HG03139 (cell line): ENCODE measurements at regions not wholly inside any gene's neighbourhood (a gene's known extent, or its start where the extent isn't known, plus 50 kb on each side); places are given as distances from the start of the nearest gene placed in this dataset.
"Not testable (repeated sequence)": the region's sequence is repeated elsewhere in the genome, so short reads cannot be mapped to it uniquely, and the experiment has no call there.

Experiments used
- ATAC-seq: cut with Tn5 transposase; IDR thresholded peaks from one replicate; pipeline ENCODE4 v1.9.1; 2021; ENCODE audit not compliant: unreplicated experiment

- ATAC-seq: no peak
Measured at GRCh38 chr6:47180633-47181032, 129.1 kb downstream of the TNFRSF21 start.

DNA sequence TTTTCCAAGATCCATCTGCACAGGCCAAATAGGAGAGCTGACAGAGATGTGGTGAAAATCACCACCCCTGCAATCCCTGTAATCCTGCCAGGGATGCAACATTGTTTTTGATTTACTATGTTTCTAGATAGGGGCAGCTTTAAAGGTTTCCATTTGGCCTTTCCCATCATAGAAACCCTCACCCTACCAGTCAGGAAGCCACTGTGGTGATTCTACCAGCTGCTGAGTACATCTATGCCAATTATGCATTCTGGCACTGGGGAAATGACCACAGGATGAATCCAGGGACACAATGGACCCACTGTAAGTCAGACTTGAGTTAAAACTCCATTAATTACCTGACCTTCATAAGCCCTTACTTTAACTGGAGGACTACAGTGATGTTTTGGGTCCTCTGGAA lies 130.4 kb downstream of the TNFRSF21 start:
- no peak for ATAC-seq

DNA sequence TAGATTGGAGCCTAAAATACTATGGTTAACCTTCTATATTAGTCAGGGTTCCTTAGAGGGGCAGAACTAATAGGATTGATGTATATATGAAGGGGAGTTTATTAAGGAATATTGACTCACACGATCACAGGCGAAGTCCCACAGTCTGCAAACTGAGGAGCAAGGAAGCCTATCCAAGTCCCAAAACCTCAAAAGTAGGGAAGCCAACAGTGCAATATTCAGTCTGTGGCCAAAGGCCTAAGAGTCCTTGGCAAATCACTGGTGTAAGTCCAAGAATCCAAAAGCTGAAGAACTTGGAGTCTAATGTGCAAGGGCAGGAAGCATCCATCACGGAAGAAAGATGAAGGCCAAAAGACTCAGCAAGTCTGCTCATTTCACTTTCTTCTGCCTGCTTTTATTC lies 133.5 kb upstream of the ADGRF1 start:
- no peak for ATAC-seq

GRCh38 chr6:47174502-47175023 lies 132.4 kb upstream of the ADGRF1 start:
- ATAC-seq: no peak

DNA sequence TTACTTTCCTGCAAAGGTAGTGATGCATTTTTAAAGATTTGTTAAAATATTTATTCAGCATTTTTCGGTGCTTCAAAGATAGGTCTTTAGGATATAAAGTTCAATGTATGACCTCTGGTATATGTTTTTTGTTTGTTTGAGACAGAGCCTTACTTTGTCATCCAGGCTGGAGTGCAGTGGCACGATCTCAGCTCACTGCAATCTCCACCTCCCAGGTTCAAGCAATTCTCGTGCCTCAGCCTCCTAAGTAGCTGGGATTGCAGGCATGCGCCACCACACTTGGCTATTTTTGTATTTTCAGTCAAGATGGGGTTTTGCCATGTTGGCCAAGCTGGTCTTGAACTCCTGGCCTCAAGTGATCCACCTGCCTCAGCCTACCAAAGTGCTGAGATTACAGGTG lies 131.9 kb upstream of the ADGRF1 start:
- not testable (repeated sequence) for ATAC-seq

- ATAC-seq: not testable (repeated sequence)
Measured at GRCh38 chr6:47173145-47173544, 131.0 kb upstream of the ADGRF1 start.

GRCh38 chr6:47170617-47170947 lies 128.4 kb upstream of the ADGRF1 start:
- ATAC-seq: no peak

DNA sequence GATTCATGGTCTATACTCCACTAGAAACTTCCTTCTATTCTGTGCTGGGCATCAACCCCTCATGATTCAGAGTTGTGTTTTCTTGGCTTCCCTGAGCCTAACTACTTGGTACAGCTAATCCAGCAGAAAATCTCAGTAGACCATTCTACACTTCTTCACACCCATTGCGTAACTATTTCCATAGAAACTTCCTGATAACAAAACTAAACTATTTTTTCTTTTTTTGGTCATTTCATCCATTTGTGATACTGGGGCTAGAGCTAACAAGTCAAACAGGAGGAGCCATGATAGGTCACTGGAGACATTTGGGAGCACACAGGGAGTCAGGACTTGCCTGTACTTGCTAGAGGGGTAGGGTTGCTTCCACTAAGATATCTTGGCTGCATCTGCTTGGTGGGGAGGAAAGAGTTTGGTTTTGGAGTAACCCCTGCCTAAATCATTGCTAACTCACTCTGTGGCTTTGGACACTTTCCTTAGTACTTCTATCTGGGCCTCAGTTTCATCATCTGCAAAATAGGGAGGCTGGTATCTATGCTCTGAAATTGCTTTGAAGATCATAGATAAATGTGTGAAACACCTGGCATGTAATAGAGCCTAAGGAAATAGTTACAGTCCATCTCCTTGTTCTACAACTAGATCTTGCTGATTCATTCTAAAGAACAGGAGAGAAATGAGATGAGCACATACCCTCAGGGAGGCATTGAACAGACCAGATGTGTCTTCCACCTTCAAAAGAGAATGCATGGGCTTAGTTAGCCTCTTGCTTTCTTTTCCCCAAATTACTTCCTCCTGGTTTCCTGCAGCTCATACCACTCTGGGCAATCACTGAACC lies 127.9 kb upstream of the ADGRF1 start:
- ATAC-seq: no peak

DNA sequence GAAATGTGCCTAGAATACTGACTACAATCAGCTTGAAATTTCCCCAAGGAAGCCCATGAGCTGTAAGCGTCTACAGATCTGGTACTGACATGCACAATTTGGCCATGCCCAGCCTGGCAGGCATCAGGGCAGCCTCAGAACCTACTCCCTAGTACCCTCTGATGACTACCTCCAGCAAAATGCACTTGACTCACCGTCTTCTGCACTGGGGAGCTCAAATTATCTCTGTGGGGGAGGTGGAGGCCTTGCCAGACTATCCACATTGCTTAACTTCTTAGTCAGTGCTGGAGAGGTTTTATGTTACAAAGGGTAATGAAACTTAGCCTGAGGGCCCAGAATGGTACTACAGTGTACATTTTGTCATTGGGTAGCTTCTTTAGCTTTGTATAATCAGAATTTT lies 126.0 kb upstream of the ADGRF1 start:
- no peak for ATAC-seq

GRCh38 chr6:47165918-47166317 lies 123.8 kb upstream of the ADGRF1 start:
- ATAC-seq: peak; percentile 59

DNA sequence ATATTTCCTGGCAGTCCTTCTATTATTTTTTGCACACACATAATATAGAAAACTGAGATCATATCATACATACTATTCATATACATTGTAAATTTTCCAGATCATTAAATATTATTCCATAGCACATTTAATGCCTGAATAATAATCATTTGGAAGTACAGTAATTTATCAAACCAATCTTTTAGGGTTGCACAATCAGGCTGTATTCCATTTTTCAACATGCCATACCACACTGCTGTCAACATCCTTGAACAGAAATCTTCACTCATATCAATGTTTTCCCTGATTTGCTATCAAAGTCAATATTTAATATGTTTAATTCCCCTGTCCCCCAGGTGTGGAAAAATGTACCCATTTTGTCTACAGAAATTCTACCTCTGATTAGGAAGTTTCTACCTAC lies 122.7 kb upstream of the ADGRF1 start:
- ATAC-seq: no peak

DNA sequence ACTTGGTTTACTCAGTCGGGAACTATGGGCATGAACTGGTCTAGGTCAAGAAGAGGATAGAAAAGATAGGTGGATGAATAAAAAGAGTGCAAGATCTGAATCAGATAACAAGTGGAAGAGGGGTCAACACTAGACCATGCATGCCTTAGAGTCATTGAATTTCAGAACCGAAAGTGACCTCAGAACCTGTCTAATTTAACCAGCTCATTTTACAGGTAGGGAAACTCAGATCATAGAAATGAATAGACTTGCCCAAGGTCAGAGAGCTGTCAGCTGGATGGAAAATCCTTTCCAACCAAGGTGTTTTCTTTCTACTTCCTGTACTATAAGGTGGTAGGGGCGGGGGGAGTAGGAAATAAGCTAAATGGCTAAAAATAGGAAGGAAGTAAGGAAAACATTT lies 121.4 kb upstream of the ADGRF1 start:
- ATAC-seq: no peak

GRCh38 chr6:47162793-47163192 lies 120.7 kb upstream of the ADGRF1 start:
- ATAC-seq: no peak

DNA sequence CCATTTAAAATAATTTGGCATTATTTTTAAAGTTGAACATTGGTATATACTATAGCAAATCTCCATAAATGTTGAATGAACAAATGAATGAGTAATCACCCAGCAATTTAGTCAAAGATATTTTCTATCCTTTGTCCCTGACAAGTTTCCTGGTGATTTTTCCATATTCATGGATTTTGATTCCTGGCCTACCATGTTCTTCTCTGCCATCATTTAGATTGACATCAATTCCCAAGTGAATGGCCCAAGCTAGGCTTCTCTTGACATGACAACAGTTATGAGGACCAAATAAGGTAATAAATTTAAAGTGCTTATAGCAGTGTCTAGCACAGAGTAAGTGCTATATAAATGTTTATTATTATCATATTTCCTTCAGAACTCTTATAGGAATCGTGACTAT lies 120.1 kb upstream of the ADGRF1 start:
- no peak for ATAC-seq

- ATAC-seq: no peak
Measured at GRCh38 chr6:47161176-47161687, 119.1 kb upstream of the ADGRF1 start.

- no peak for ATAC-seq
Measured at GRCh38 chr6:47160702-47161101, 118.6 kb upstream of the ADGRF1 start.

- ATAC-seq: no peak
Measured at GRCh38 chr6:47159763-47160162, 117.6 kb upstream of the ADGRF1 start.

DNA sequence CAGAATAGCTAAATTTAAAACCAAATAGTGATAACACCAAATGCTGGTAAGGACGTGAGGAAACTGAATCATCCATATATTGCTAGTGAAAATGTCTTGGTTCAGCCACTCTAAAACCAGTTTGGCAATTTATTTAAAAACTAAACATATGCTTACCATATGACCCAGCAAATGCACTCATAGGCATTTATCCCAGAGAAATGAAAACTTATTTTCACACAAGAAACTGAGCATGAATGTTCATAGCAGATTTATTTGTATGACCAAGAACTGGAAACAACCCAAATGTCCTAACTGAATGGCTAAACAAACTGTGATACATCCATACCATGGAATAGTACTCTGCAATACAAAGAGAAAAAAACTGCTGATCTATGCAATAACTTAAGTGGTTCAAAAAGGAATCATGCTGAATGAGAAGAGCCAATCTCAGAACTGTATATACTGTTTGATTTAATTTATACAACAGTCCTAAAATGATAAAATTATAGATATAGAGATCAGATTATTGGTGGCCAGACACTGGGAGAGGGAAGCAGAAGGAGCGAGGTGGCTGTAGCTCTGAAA lies 115.6 kb upstream of the ADGRF1 start:
- ATAC-seq: no peak

GRCh38 chr6:47157063-47157462 lies 114.9 kb upstream of the ADGRF1 start:
- ATAC-seq: no peak

DNA sequence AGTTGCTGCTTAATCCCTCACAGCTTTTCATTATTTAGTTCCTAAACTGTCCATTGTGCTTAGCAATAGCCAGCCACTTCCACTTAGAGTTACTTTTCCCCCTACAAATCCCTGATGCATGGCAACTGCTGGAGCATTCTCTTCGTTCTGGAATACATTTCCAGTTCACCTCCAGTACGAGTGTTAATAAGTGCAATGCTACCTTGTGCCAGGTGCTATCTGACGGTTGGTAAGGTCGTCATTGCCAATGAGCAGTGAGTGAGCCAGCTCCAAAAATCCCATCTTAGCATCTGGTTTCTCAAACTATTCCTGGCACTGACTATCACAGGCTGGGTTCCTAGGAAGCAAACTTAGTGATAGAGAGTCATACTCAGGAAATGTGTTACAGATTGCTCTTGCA lies 114.1 kb upstream of the ADGRF1 start:
- ATAC-seq: no peak

- no peak for ATAC-seq
Measured at GRCh38 chr6:47153404-47153755, 111.2 kb upstream of the ADGRF1 start.

DNA sequence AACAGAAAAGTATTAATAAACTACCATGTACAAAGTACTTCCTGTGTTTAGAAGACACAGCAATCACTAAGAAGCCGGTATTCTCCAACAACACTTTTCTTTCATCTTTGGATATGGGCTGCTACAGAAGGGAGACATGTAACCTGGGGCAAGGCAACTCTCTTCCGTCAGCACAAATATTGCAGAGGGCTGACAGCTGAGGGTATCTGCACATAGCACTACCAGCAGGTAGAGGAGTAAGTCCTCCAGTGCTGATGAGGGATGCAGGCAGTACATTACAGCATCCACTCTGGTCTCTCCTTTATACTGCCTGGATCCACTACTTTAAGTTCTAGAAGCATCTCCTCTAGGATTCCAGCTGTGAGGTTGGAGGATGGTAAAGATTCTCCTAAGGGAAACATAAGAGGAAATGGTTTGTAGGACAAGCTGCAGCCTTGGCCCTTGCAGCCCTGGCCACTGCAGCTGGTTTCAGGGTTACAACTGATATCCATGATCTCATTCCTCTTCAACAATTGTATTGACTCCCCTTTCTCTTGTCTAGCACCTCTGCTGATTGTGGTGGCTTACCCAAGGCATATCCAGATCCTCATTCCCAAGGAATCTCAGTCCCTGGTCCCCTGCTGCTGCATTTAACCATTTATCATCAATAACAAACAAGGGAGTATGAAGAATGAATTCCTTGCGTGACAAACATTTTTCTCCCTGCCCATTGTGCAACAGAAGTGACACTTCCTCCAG lies 110.7 kb upstream of the ADGRF1 start:
- ATAC-seq: no peak
